ENCODE measurements at regions not wholly inside any gene's neighbourhood (a gene's known extent, or its start where the extent isn't known, plus 50 kb on each side); places are given as distances from the start of the nearest gene placed in this dataset.

- in situ Hi-C loops (cut with HindIII; ENCODE audit: low sequenced_read_pairs) = no loop called here
Observed at GRCh38 chr5:111596705-111597104, 84.4 kb upstream of the STARD4 start.

GRCh38 chr5:111595425-111595824 is 83.1 kb upstream of the STARD4 start:
- in situ Hi-C loops (cut with HindIII; ENCODE audit: low sequenced_read_pairs) = no loop called here
- no peak for TF ChIP-seq CTCF (IDR thresholded peaks at IDR 0.05; ENCODE audit: low read depth, low read length, missing control alignments)
- DNase-seq (ENCODE audit: low read depth) = no peak
- H3K4me3 ChIP-seq (ENCODE audit: low read depth, low read length) = no peak overlapping the region

More at GRCh38 chr5:111596705-111597104, 84.4 kb upstream of the STARD4 start:
- TF ChIP-seq CTCF (IDR thresholded peaks at IDR 0.05; ENCODE audit: low read depth, low read length, missing control alignments) = no peak
- no peak for DNase-seq (ENCODE audit: low read depth)
- no peak overlapping the region for H3K4me3 ChIP-seq (ENCODE audit: low read depth, low read length)

GRCh38 chr5:111589316-111589715 is 77.0 kb upstream of the STARD4 start:
- TF ChIP-seq CTCF (IDR thresholded peaks at IDR 0.05; ENCODE audit: low read depth, low read length, missing control alignments) = no peak
- in situ Hi-C loops (cut with HindIII; ENCODE audit: low sequenced_read_pairs) = no loop called here
- no peak for DNase-seq (ENCODE audit: low read depth)
- no peak overlapping the region for H3K4me3 ChIP-seq (ENCODE audit: low read depth, low read length)

- in situ Hi-C loops (cut with HindIII; ENCODE audit: low sequenced_read_pairs) = no loop called here
- no peak for TF ChIP-seq CTCF (IDR thresholded peaks at IDR 0.05; ENCODE audit: low read depth, low read length, missing control alignments)
- DNase-seq (ENCODE audit: low read depth) = no peak
- H3K4me3 ChIP-seq (ENCODE audit: low read depth, low read length) = no peak overlapping the region
Observed at GRCh38 chr5:111587728-111588127, 75.4 kb upstream of the STARD4 start.

GRCh38 chr5:111585946-111586345 is 73.6 kb upstream of the STARD4 start:
- no peak for DNase-seq (ENCODE audit: low read depth)
- no peak overlapping the region for H3K4me3 ChIP-seq (ENCODE audit: low read depth, low read length)
- TF ChIP-seq CTCF (IDR thresholded peaks at IDR 0.05; ENCODE audit: low read depth, low read length, missing control alignments) = no peak
- in situ Hi-C loops (cut with HindIII; ENCODE audit: low sequenced_read_pairs) = no loop called here

GRCh38 chr5:111585291-111585690 is 73.0 kb upstream of the STARD4 start:
- in situ Hi-C loops (cut with HindIII; ENCODE audit: low sequenced_read_pairs) = no loop called here
- DNase-seq (ENCODE audit: low read depth) = no peak
- H3K4me3 ChIP-seq (ENCODE audit: low read depth, low read length) = no peak overlapping the region
- no peak for TF ChIP-seq CTCF (IDR thresholded peaks at IDR 0.05; ENCODE audit: low read depth, low read length, missing control alignments)

GRCh38 chr5:111584651-111585050 is 72.3 kb upstream of the STARD4 start:
- no peak for TF ChIP-seq CTCF (IDR thresholded peaks at IDR 0.05; ENCODE audit: low read depth, low read length, missing control alignments)
- in situ Hi-C loops (cut with HindIII; ENCODE audit: low sequenced_read_pairs) = no loop called here
- no peak overlapping the region for H3K4me3 ChIP-seq (ENCODE audit: low read depth, low read length)
- no peak for DNase-seq (ENCODE audit: low read depth)

Data from astrocyte of the cerebellum (primary cell).